ENCODE measurements at regions not wholly inside any gene's neighbourhood (a gene's known extent, or its start where the extent isn't known, plus 50 kb on each side); places are given as distances from the start of the nearest gene placed in this dataset.

GRCh38 chr12:103085541-103085940, 128.1 kb downstream of the ASCL1 start:
- no peaks in the 10 kb centered on the region for H3K36me3 Mint-ChIP-seq (ENCODE audit: insufficient read depth, unreplicated experiment)
- no peaks in the 10 kb centered on the region for H3K4me1 Mint-ChIP-seq (ENCODE audit: low read depth, unreplicated experiment)
- no peak overlapping the region for H3K27ac Mint-ChIP-seq (ENCODE audit: unreplicated experiment)
- no peak overlapping the region for H3K4me3 Mint-ChIP-seq (ENCODE audit: low read depth, unreplicated experiment)
- intact Hi-C loops (cut with micrococcal nuclease; ENCODE audit: unreplicated experiment): no loop called here
- no peak for DNase-seq
- no peaks in the 10 kb centered on the region for H3K27me3 Mint-ChIP-seq (ENCODE audit: unreplicated experiment)
- TF ChIP-seq CTCF (IDR thresholded peaks at IDR 0.05; ENCODE audit: unreplicated experiment): no peak
- CTCF ChIA-PET: interaction anchor here (0.7 kb wide), 1 partner anchor 183 kb away, joined by 3 read pairs; no protein-coding TSS in a partner anchor
- BruUV-seq (replicated peaks): no TSS peak
- H3K9me3 Mint-ChIP-seq (ENCODE audit: low read depth, unreplicated experiment): peaks cover 18% of the 10 kb centered on the region

- CTCF ChIA-PET: no interaction called here
- peaks cover 12% of the 10 kb centered on the region for H3K9me3 Mint-ChIP-seq (ENCODE audit: low read depth, unreplicated experiment)
- H3K4me3 Mint-ChIP-seq (ENCODE audit: low read depth, unreplicated experiment): no peak overlapping the region
- intact Hi-C loops (cut with micrococcal nuclease; ENCODE audit: unreplicated experiment): no loop called here
- H3K4me1 Mint-ChIP-seq (ENCODE audit: low read depth, unreplicated experiment): no peaks in the 10 kb centered on the region
- no TSS peak for BruUV-seq (replicated peaks)
- H3K27me3 Mint-ChIP-seq (ENCODE audit: unreplicated experiment): no peaks in the 10 kb centered on the region
- DNase-seq: no peak
- H3K27ac Mint-ChIP-seq (ENCODE audit: unreplicated experiment): no peak overlapping the region
- no peak for TF ChIP-seq CTCF (IDR thresholded peaks at IDR 0.05; ENCODE audit: unreplicated experiment)
- H3K36me3 Mint-ChIP-seq (ENCODE audit: insufficient read depth, unreplicated experiment): no peaks in the 10 kb centered on the region
Observed at GRCh38 chr12:103086471-103086870, 129.0 kb downstream of the ASCL1 start.

- TF ChIP-seq CTCF (IDR thresholded peaks at IDR 0.05; ENCODE audit: unreplicated experiment): no peak
Observed at GRCh38 chr12:103093499-103094106, 136.1 kb downstream of the ASCL1 start.

GRCh38 chr12:103097496-103097895, 140.0 kb downstream of the ASCL1 start:
- no peak overlapping the region for H3K4me3 Mint-ChIP-seq (ENCODE audit: low read depth, unreplicated experiment)
- H3K27ac Mint-ChIP-seq (ENCODE audit: unreplicated experiment): no peak overlapping the region
- H3K9me3 Mint-ChIP-seq (ENCODE audit: low read depth, unreplicated experiment): peaks cover 27% of the 10 kb centered on the region
- intact Hi-C loops (cut with micrococcal nuclease; ENCODE audit: unreplicated experiment): no loop called here
- H3K27me3 Mint-ChIP-seq (ENCODE audit: unreplicated experiment): no peaks in the 10 kb centered on the region
- CTCF ChIA-PET: no interaction called here
- no peaks in the 10 kb centered on the region for H3K4me1 Mint-ChIP-seq (ENCODE audit: low read depth, unreplicated experiment)
- DNase-seq: no peak
- H3K36me3 Mint-ChIP-seq (ENCODE audit: insufficient read depth, unreplicated experiment): no peaks in the 10 kb centered on the region
- BruUV-seq (replicated peaks): no TSS peak
- TF ChIP-seq CTCF (IDR thresholded peaks at IDR 0.05; ENCODE audit: unreplicated experiment): no peak

More at GRCh38 chr12:103093499-103094106, 136.1 kb downstream of the ASCL1 start:
- no TSS peak for BruUV-seq (replicated peaks)
- no peaks in the 10 kb centered on the region for H3K27me3 Mint-ChIP-seq (ENCODE audit: unreplicated experiment)
- H3K9me3 Mint-ChIP-seq (ENCODE audit: low read depth, unreplicated experiment): peaks cover 11% of the 10 kb centered on the region
- CTCF ChIA-PET: interaction anchor here (0.5 kb wide), 1 partner anchor 12 kb away, joined by 3 read pairs; no protein-coding TSS in a partner anchor
- H3K4me1 Mint-ChIP-seq (ENCODE audit: low read depth, unreplicated experiment): no peaks in the 10 kb centered on the region
- no peak overlapping the region for H3K27ac Mint-ChIP-seq (ENCODE audit: unreplicated experiment)
- no peaks in the 10 kb centered on the region for H3K36me3 Mint-ChIP-seq (ENCODE audit: insufficient read depth, unreplicated experiment)
- intact Hi-C loops (cut with micrococcal nuclease; ENCODE audit: unreplicated experiment): no loop called here
- no peak for DNase-seq
- no peak overlapping the region for H3K4me3 Mint-ChIP-seq (ENCODE audit: low read depth, unreplicated experiment)

All from Calu3 (cell line).